HEK293T (cell line): ENCODE measurements at regions not wholly inside any gene's neighbourhood (a gene's known extent, or its start where the extent isn't known, plus 50 kb on each side); places are given as distances from the start of the nearest gene placed in this dataset.

ENCODE experiments used
- FOXM1 ChIP-seq: fragments of 450-650 bp; IDR thresholded peaks from 2 replicates; pipeline ENCODE4 v1.6.1; 2017; ENCODE audit warnings: mild to moderate bottlenecking, borderline replicate concordance
- PKNOX1 ChIP-seq: fragments of 450-650 bp; IDR thresholded peaks from 2 replicates; pipeline ENCODE4 v1.6.1; 2016
- SUZ12 ChIP-seq: fragments of 450-650 bp; IDR thresholded peaks from 2 replicates; pipeline ENCODE4 v1.6.1; 2016; ENCODE audit warnings: mild to moderate bottlenecking

DNA sequence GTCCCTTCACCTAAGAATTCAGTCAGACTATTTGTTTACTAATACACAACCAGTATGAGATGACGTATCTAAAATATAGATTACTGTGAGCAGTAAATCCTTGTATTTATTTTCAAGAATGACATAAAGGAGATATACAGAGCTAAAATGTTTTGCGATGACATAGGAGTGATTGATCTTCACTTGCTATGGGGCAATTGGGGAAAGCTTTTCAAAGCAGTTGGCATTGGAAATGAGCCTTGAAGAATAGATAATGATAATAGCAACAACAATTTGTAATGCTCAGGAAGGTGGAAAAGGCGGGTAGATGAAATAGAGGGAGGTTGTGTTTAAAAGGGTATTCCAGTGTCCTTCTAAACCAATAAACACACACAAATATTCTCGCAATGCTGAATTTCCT is 623.7 kb downstream of the CDH8 start:
- TF ChIP-seq PKNOX1 (no peak), SUZ12 (no peak), FOXM1 (no peak)
